ENCODE measurements at regions not wholly inside any gene's neighbourhood (a gene's known extent, or its start where the extent isn't known, plus 50 kb on each side); places are given as distances from the start of the nearest gene placed in this dataset.

DNA sequence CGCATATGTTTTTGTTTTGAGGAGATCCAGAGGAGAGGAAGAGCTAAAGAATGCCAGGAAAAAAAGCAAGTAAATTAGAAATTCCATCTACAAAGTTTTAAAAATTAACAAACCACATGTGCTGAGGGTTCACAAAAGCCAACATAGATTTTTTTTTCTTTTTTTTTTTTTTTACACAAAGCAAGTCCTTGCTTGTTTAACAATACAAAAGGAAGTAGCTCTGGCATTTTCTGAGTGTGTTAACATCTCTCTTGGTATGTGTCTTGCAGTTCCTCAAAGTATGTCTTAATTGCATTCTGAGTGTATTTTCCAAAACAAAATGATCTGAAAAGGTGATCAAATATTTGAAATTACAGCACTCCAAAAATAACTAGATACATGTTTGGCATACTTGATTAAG is 1682.7 kb upstream of the AGA start:
- TF ChIP-seq, protein P1, sequence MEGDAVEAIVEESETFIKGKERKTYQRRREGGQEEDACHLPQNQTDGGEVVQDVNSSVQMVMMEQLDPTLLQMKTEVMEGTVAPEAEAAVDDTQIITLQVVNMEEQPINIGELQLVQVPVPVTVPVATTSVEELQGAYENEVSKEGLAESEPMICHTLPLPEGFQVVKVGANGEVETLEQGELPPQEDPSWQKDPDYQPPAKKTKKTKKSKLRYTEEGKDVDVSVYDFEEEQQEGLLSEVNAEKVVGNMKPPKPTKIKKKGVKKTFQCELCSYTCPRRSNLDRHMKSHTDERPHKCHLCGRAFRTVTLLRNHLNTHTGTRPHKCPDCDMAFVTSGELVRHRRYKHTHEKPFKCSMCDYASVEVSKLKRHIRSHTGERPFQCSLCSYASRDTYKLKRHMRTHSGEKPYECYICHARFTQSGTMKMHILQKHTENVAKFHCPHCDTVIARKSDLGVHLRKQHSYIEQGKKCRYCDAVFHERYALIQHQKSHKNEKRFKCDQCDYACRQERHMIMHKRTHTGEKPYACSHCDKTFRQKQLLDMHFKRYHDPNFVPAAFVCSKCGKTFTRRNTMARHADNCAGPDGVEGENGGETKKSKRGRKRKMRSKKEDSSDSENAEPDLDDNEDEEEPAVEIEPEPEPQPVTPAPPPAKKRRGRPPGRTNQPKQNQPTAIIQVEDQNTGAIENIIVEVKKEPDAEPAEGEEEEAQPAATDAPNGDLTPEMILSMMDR (IDR thresholded peaks at IDR 0.05), result no peak
- no peaks in the 10 kb centered on the region for H3K36me3 ChIP-seq (replicated peaks in 1 of 2; ENCODE audit: control insufficient read depth in 1 of 2, insufficient read depth in 2 of 2, low read length in 2 of 2)
- H4K20me1 ChIP-seq (ENCODE audit: insufficient read depth, low read length), result no peaks in the 10 kb centered on the region
- H3K27ac ChIP-seq (ENCODE audit: low read depth in 1 of 2, low read length in 2 of 2), result no peak overlapping the region
- no CpG with 5 or more reads among the region's 1 CpG for WGBS (ENCODE audit: insufficient coverage)
- no peak overlapping the region for H3K4me2 ChIP-seq (replicated peaks; ENCODE audit: extremely low read depth, low read length, poor library complexity, severe bottlenecking)
- Mint-ChIP-seq H3K36me3 (no peaks in the 10 kb centered on the region), H3K9me3 (peaks cover 0 to 13% (median 0%) of the 10 kb centered on the region in 7 donors), H3K27ac (no peak overlapping the region), H3K27me3 (ENCODE audit: low read depth in 3 of 3) (no peaks in the 10 kb centered on the region), H3K4me3 (no peak overlapping the region), H3K4me1 (no peaks in the 10 kb centered on the region)
- no peak overlapping the region for H2AFZ ChIP-seq (ENCODE audit: insufficient read depth, low read depth, low read length, poor library complexity, severe bottlenecking)
- no peak overlapping the region for H3K9ac ChIP-seq (ENCODE audit: insufficient read depth, low read length, poor library complexity, severe bottlenecking)
- DNase-seq, result no peak
- intact Hi-C loops (cut with micrococcal nuclease), result no loop called here
- H3K4me1 ChIP-seq (ENCODE audit: control insufficient read depth in 1 of 2, insufficient read depth in 2 of 2, low read length in 2 of 2), result no peaks in the 10 kb centered on the region
- H3K27me3 ChIP-seq (ENCODE audit: control insufficient read depth in 2 of 2, insufficient read depth in 2 of 2, low read length in 2 of 2), result no peaks in the 10 kb centered on the region
- no peak overlapping the region for H3K4me3 ChIP-seq (replicated peaks in 1 of 3; ENCODE audit: low read depth in 2 of 3, low read length in 3 of 3)
- H3K79me2 ChIP-seq (ENCODE audit: insufficient read depth, low read length), result no peaks in the 10 kb centered on the region
- H3K9me3 ChIP-seq (replicated peaks in 1 of 2; ENCODE audit: control insufficient read depth in 1 of 2, insufficient read depth in 1 of 2, low read length in 2 of 2), result no peaks in the 10 kb centered on the region

GRCh38 chr4:179125870-179126269 is 1683.6 kb upstream of the AGA start:
- H2AFZ ChIP-seq (ENCODE audit: insufficient read depth, low read depth, low read length, poor library complexity, severe bottlenecking), result no peak overlapping the region
- no peaks in the 10 kb centered on the region for H3K36me3 ChIP-seq (replicated peaks in 1 of 2; ENCODE audit: control insufficient read depth in 1 of 2, insufficient read depth in 2 of 2, low read length in 2 of 2)
- no CpG with 5 or more reads among the region's 2 CpGs for WGBS (ENCODE audit: insufficient coverage)
- Mint-ChIP-seq H3K36me3 (no peaks in the 10 kb centered on the region), H3K27me3 (ENCODE audit: low read depth in 3 of 3) (no peaks in the 10 kb centered on the region), H3K9me3 (peaks cover 0 to 13% (median 0%) of the 10 kb centered on the region in 7 donors), H3K4me3 (no peak overlapping the region), H3K4me1 (no peaks in the 10 kb centered on the region), H3K27ac (no peak overlapping the region)
- H3K9me3 ChIP-seq (replicated peaks in 1 of 2; ENCODE audit: control insufficient read depth in 1 of 2, insufficient read depth in 1 of 2, low read length in 2 of 2), result no peaks in the 10 kb centered on the region
- H3K9ac ChIP-seq (ENCODE audit: insufficient read depth, low read length, poor library complexity, severe bottlenecking), result no peak overlapping the region
- no peaks in the 10 kb centered on the region for H3K4me1 ChIP-seq (ENCODE audit: control insufficient read depth in 1 of 2, insufficient read depth in 2 of 2, low read length in 2 of 2)
- H3K4me3 ChIP-seq (replicated peaks in 1 of 3; ENCODE audit: low read depth in 2 of 3, low read length in 3 of 3), result no peak overlapping the region
- intact Hi-C loops (cut with micrococcal nuclease), result no loop called here
- H3K79me2 ChIP-seq (ENCODE audit: insufficient read depth, low read length), result no peaks in the 10 kb centered on the region
- H3K4me2 ChIP-seq (replicated peaks; ENCODE audit: extremely low read depth, low read length, poor library complexity, severe bottlenecking), result no peak overlapping the region
- no peak for DNase-seq
- no peaks in the 10 kb centered on the region for H4K20me1 ChIP-seq (ENCODE audit: insufficient read depth, low read length)
- H3K27me3 ChIP-seq (ENCODE audit: control insufficient read depth in 2 of 2, insufficient read depth in 2 of 2, low read length in 2 of 2), result no peaks in the 10 kb centered on the region
- TF ChIP-seq, protein P1 (IDR thresholded peaks at IDR 0.05), result no peak
- no peak overlapping the region for H3K27ac ChIP-seq (ENCODE audit: low read depth in 1 of 2, low read length in 2 of 2)

Data from CD14-positive monocyte (primary cell).